Transverse colon (tissue), 4 donors: ENCODE measurements at regions not wholly inside any gene's neighbourhood (a gene's known extent, or its start where the extent isn't known, plus 50 kb on each side); places are given as distances from the start of the nearest gene placed in this dataset.

Experiments
- DNase-seq: peaks from one replicate; pipeline ENCODE4 v3.0.0-alpha.2; 2019
- H3K27ac ChIP-seq, 4 donors: fragments of 200-600 bp; sonication (generic); 2 replicates each; pipeline ENCODE4 v1.5.1; 2016 to 2018; ENCODE audit warnings: inconsistent platforms in 4 of 4
- H3K27me3 ChIP-seq: fragments of 200-600 bp; sonication (generic); 2 replicates; pipeline ENCODE4 v1.5.1; 2017; ENCODE audit warnings: inconsistent platforms
- H3K36me3 ChIP-seq, 4 donors: fragments of 200-600 bp; sonication (generic); 2 replicates each; pipeline ENCODE4 v1.5.1; 2017 to 2019; ENCODE audit warnings: inconsistent platforms in 4 of 4
- H3K4me1 ChIP-seq, 4 donors: fragments of 200-600 bp; sonication (generic); 2 replicates each; pipeline ENCODE4 v1.5.1; 2017 to 2020; ENCODE audit warnings: inconsistent platforms in 4 of 4
- H3K4me3 ChIP-seq, 4 donors: fragments of 200-600 bp; sonication (generic); 1 replicate in 1 of 4; 2 replicates in 3 of 4; pipeline versions ENCODE4 v1.5.1 to v1.6.1; 2017 to 2019; ENCODE audit warnings: inconsistent platforms in 4 of 4
- H3K9me3 ChIP-seq, 2 donors: fragments of 200-600 bp; sonication (generic); 2 replicates each; pipeline ENCODE4 v1.5.1; 2017 to 2019; ENCODE audit warnings: inconsistent platforms in 2 of 2
- CTCF ChIP-seq, 5 experiments: fragments of 200-600 bp in 3 of 5; fragments of 450-650 bp in 2 of 5; sonication (generic) in 3 of 5; IDR thresholded peaks; 1 replicate in 2 of 5; 2 replicates in 3 of 5; pipeline ENCODE4 v1.5.1; 2016 to 2017; ENCODE audit warnings: antibody characterized with exemption in 5 of 5, inconsistent platforms in 3 of 5, mild to moderate bottlenecking in 2 of 5, moderate library complexity in 1 of 5
- EP300 ChIP-seq: sonication (generic); formaldehyde crosslinking; IDR thresholded peaks from one replicate; pipeline ENCODE4 v1.6.1; 2017; ENCODE audit warnings: antibody characterized with exemption, low read depth
- POLR2A ChIP-seq: fragments of 450-650 bp; IDR thresholded peaks from one replicate; pipeline ENCODE4 v1.6.1; 2016; ENCODE audit warnings: antibody characterized with exemption, mild to moderate bottlenecking, moderate library complexity
- POLR2AphosphoS5 ChIP-seq, 3 donors: sonication (generic); formaldehyde crosslinking; IDR thresholded peaks; one replicate each; pipeline ENCODE4 v1.6.1; 2016; ENCODE audit warnings: antibody characterized with exemption in 3 of 3
- WGBS, 2 donors: methylation state at CpG; one replicate each; pipeline ENCODE4 v1.1.5; 2018; ENCODE audit warnings: low coverage in 1 of 2; 5-methylcytosine and 5-hydroxymethylcytosine counted together
- in situ Hi-C, 4 donors: fragments of 200-750 bp; cut with MboI; loops; one replicate each; pipeline versions ENCODE4 v1.15.0 to v1.15.1; 2017; ENCODE audit warnings: low sequenced_read_pairs in 3 of 4, low pct_ligation_motif_present in 1 of 4, low pct_unique_long_range_greater_than_20kb in 1 of 4
- intact Hi-C: fragments of 100-400 bp; cut with DNase I; formaldehyde crosslinking; loops from one replicate; pipeline ENCODE4 v1.15.1; 2023; ENCODE audit warnings: low total_unique reads

- TF ChIP-seq CTCF (IDR thresholded peaks at IDR 0.05) (no peak), POLR2A (no peak), POLR2AphosphoS5 (IDR thresholded peaks at IDR 0.05) (no peak), EP300 (no peak)
- Histone ChIP-seq H3K4me1 (no peaks in the 10 kb centered on the region), H3K9me3 (no peaks in the 10 kb centered on the region), H3K4me3 (no peak overlapping the region), H3K27ac (no peak overlapping the region), H3K27me3 (no peaks in the 10 kb centered on the region), H3K36me3 (no peaks in the 10 kb centered on the region)
- no peak for DNase-seq
- intact Hi-C loops (no loop called here), in situ Hi-C loops (no loop called here)
Observed at GRCh38 chr7:10685040-10685439, 288.6 kb upstream of the PHF14 start.

- in situ Hi-C loops, result no loop called here
- no peak for DNase-seq
- H3K27me3 ChIP-seq, result no peaks in the 10 kb centered on the region
- H3K4me3 ChIP-seq, result no peak overlapping the region
- no peaks in the 10 kb centered on the region for H3K36me3 ChIP-seq
- H3K9me3 ChIP-seq, result no peaks in the 10 kb centered on the region
- H3K27ac ChIP-seq, result no peak overlapping the region
- TF ChIP-seq POLR2AphosphoS5 (IDR thresholded peaks at IDR 0.05), result no peak
- no peak for TF ChIP-seq CTCF (IDR thresholded peaks at IDR 0.05)
- TF ChIP-seq EP300, result no peak
- TF ChIP-seq POLR2A, result no peak
- H3K4me1 ChIP-seq, result no peaks in the 10 kb centered on the region
- intact Hi-C loops, result no loop called here
Observed at GRCh38 chr7:10688544-10688943, 285.1 kb upstream of the PHF14 start.

GRCh38 chr7:10696064-10696463 lies 277.6 kb upstream of the PHF14 start:
- Histone ChIP-seq H3K27me3 (no peaks in the 10 kb centered on the region), H3K27ac (no peak overlapping the region), H3K4me3 (no peak overlapping the region), H3K36me3 (no peaks in the 10 kb centered on the region), H3K4me1 (no peaks in the 10 kb centered on the region), H3K9me3 (no peaks in the 10 kb centered on the region)
- 60 to 80% methylated on average over 1 to 3 of the region's 5 CpGs for WGBS, 2 donors
- intact Hi-C loops, result no loop called here
- TF ChIP-seq POLR2A, result no peak
- TF ChIP-seq CTCF (IDR thresholded peaks at IDR 0.05), result no peak
- TF ChIP-seq EP300, result no peak
- TF ChIP-seq POLR2AphosphoS5 (IDR thresholded peaks at IDR 0.05), result no peak
- in situ Hi-C loops, result no loop called here
- DNase-seq, result no peak

GRCh38 chr7:10703059-10703458 lies 270.6 kb upstream of the PHF14 start:
- DNase-seq, result no peak
- H3K27ac ChIP-seq, result no peak overlapping the region
- intact Hi-C loops (no loop called here), in situ Hi-C loops (no loop called here)
- TF ChIP-seq EP300 (no peak), POLR2A (no peak), POLR2AphosphoS5 (IDR thresholded peaks at IDR 0.05) (no peak), CTCF (IDR thresholded peaks at IDR 0.05) (no peak)
- no peaks in the 10 kb centered on the region for H3K27me3 ChIP-seq
- WGBS, 2 donors, result 87 to 90% methylated on average over 2 to 3 of the region's 3 CpGs
- H3K4me1 ChIP-seq, result no peaks in the 10 kb centered on the region
- H3K4me3 ChIP-seq, result no peak overlapping the region
- no peaks in the 10 kb centered on the region for H3K9me3 ChIP-seq
- no peaks in the 10 kb centered on the region for H3K36me3 ChIP-seq
